GM12872 (cell line): ENCODE measurements at regions not wholly inside any gene's neighbourhood (a gene's known extent, or its start where the extent isn't known, plus 50 kb on each side); places are given as distances from the start of the nearest gene placed in this dataset.

Source experiments
- TF ChIP-seq, protein P1 (sequence below): IDR thresholded peaks from 3 replicates; pipeline ENCODE4 v1.5.1; 2011; ENCODE audit warnings: low read depth, mild to moderate bottlenecking, low read length, moderate library complexity; ENCODE audit not compliant: insufficient read depth

DNA sequence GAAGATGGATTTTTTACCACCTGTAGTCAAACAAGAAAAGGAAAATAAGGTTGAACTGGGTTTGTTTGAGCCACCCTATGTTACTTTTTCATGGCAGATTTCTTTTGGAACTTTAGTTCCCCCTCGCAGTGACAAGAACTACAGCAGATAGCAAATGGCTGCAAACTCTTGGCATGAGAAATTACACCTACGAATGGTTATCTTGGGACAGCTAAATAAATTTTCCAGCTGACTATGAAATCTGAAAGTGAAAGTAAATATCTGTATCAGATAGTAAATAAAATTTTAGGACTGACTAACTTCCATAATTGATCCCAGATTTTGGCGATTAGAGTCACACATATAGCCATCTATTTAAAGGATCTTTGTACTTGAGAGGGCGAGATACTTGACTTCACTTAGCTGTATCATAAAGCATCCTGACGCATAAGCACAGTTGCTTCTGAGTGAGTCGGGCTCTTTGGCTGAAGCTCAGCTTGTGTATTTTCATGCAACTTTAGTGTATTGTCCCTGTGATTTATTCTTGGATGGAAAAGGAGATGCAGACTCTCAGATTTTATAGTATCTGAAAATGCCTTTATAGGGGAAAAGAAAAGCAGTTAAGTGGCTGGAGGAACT lies 125.3 kb upstream of the B3GAT2 start:
- TF ChIP-seq, protein P1, sequence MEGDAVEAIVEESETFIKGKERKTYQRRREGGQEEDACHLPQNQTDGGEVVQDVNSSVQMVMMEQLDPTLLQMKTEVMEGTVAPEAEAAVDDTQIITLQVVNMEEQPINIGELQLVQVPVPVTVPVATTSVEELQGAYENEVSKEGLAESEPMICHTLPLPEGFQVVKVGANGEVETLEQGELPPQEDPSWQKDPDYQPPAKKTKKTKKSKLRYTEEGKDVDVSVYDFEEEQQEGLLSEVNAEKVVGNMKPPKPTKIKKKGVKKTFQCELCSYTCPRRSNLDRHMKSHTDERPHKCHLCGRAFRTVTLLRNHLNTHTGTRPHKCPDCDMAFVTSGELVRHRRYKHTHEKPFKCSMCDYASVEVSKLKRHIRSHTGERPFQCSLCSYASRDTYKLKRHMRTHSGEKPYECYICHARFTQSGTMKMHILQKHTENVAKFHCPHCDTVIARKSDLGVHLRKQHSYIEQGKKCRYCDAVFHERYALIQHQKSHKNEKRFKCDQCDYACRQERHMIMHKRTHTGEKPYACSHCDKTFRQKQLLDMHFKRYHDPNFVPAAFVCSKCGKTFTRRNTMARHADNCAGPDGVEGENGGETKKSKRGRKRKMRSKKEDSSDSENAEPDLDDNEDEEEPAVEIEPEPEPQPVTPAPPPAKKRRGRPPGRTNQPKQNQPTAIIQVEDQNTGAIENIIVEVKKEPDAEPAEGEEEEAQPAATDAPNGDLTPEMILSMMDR = no peak

- TF ChIP-seq, protein P1 = no peak
Measured at GRCh38 chr6:71083308-71083820, 126.5 kb upstream of the B3GAT2 start.

DNA sequence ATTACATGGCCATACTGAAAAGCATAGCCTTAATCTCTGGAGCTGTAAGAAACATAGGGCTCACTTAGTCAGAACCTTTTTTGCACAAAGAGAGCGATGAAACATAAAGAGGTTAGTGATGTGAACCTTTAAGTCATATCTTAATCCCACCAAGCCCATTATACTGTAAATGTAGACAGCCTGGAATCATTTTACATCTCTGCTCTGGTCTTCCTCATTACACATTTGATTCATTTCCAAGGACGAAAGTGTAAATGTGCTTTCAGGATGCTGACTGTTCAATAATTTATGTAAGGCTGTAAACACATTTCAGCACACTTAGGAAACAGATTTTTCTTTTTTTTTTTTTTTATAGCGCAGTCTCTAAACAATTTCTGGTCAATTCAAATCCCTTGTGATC lies 131.3 kb upstream of the B3GAT2 start:
- TF ChIP-seq, protein P1 = no peak

GRCh38 chr6:71090217-71090616 lies 133.4 kb upstream of the B3GAT2 start:
- TF ChIP-seq, protein P1 = no peak

- TF ChIP-seq, protein P1 = no peak
Measured at GRCh38 chr6:71091167-71091566, 134.3 kb upstream of the B3GAT2 start.

DNA sequence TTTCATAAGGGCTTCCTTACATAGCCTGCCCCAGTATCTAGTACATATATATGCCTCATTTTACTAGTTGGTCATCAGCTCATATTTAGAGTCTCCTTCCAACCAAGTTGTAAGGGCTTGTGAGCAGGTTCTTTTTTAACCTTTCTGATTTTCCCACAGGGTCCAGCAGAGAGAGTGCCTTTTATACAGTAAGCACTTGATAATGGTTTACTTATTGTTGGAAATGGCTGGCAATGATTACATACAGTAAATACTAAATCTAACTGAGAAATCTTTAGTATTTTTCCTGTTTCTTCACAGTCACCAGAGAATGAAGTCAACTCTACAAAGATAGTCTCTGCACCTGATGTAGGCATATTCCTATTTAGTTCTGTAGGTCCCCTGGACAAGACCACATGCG lies 135.1 kb upstream of the B3GAT2 start:
- TF ChIP-seq, protein P1 = no peak

- TF ChIP-seq, protein P1 = no peak
Measured at GRCh38 chr6:71099649-71100048, 142.8 kb upstream of the B3GAT2 start.
